BE2C (cell line): ENCODE measurements at regions not wholly inside any gene's neighbourhood (a gene's known extent, or its start where the extent isn't known, plus 50 kb on each side); places are given as distances from the start of the nearest gene placed in this dataset.
"Not testable (repeated sequence)": the region's sequence is repeated elsewhere in the genome, so short reads cannot be mapped to it uniquely, and the experiment has no call there.

Source experiments
- DNase-seq: peaks from one replicate; pipeline ENCODE4 v3.0.0-alpha.2; 2020
- H3K27me3 ChIP-seq: fragments of 250-450 bp; sonication (Bioruptor Pico); 2 replicates; pipeline ENCODE4 v1.5.1; 2020; ENCODE audit warnings: mild to moderate bottlenecking
- H3K36me3 ChIP-seq: fragments of 250-450 bp; sonication (Bioruptor Pico); 2 replicates; pipeline ENCODE4 v1.5.1; 2020; ENCODE audit warnings: mild to moderate bottlenecking
- H3K4me1 ChIP-seq: fragments of 250-450 bp; sonication (Bioruptor Pico); 2 replicates; pipeline ENCODE4 v1.5.1; 2020
- H3K4me3 ChIP-seq: 2 replicates; pipeline ENCODE4 v1.5.1; 2011; ENCODE audit warnings: low read depth, low read length
- H3K9me3 ChIP-seq: fragments of 250-450 bp; sonication (Bioruptor Pico); 2 replicates; pipeline ENCODE4 v1.5.1; 2020
- CTCF ChIP-seq: IDR thresholded peaks from 2 replicates; pipeline ENCODE4 v1.5.1; 2012; ENCODE audit warnings: mild to moderate bottlenecking, low read depth, low read length

- Histone ChIP-seq H3K9me3 (no peaks in the 10 kb centered on the region), H3K4me1 (no peaks in the 10 kb centered on the region), H3K4me3 (no peak overlapping the region)
These were observed 114.3 kb upstream of the PCED1B start for GRCh38 chr12:46965137-46965536.

GRCh38 chr12:46965880-46966279 is 113.5 kb upstream of the PCED1B start:
- Histone ChIP-seq H3K36me3 (no peaks in the 10 kb centered on the region), H3K27me3 (no peaks in the 10 kb centered on the region), H3K9me3 (no peaks in the 10 kb centered on the region), H3K4me3 (no peak overlapping the region), H3K4me1 (no peaks in the 10 kb centered on the region)
- no peak for TF ChIP-seq CTCF
- DNase-seq = no peak

More at GRCh38 chr12:46965137-46965536, 114.3 kb upstream of the PCED1B start:
- Histone ChIP-seq H3K36me3 (no peaks in the 10 kb centered on the region), H3K27me3 (no peaks in the 10 kb centered on the region)
- no peak for TF ChIP-seq CTCF
- DNase-seq = no peak

GRCh38 chr12:46970636-46971035 is 108.8 kb upstream of the PCED1B start:
- Histone ChIP-seq H3K36me3 (no peaks in the 10 kb centered on the region), H3K4me1 (no peaks in the 10 kb centered on the region), H3K4me3 (no peak overlapping the region), H3K9me3 (no peaks in the 10 kb centered on the region), H3K27me3 (no peaks in the 10 kb centered on the region)
- TF ChIP-seq CTCF = no peak
- DNase-seq = no peak

GRCh38 chr12:46973937-46974336 is 105.5 kb upstream of the PCED1B start:
- not testable (repeated sequence) for H3K27me3 ChIP-seq

GRCh38 chr12:46977871-46978375 is 101.5 kb upstream of the PCED1B start:
- DNase-seq = no peak
- no peaks in the 10 kb centered on the region for H3K4me1 ChIP-seq
- H3K27me3 ChIP-seq = no peaks in the 10 kb centered on the region

More at GRCh38 chr12:46973937-46974336, 105.5 kb upstream of the PCED1B start:
- H3K4me3 ChIP-seq, H3K9me3 ChIP-seq, H3K4me1 ChIP-seq, DNase-seq, H3K36me3 ChIP-seq: not testable (repeated sequence)

GRCh38 chr12:46981622-46982021 is 97.8 kb upstream of the PCED1B start:
- TF ChIP-seq CTCF = no peak

More at GRCh38 chr12:46977871-46978375, 101.5 kb upstream of the PCED1B start:
- H3K36me3 ChIP-seq = no peaks in the 10 kb centered on the region
- H3K4me3 ChIP-seq = no peak overlapping the region
- H3K9me3 ChIP-seq = no peaks in the 10 kb centered on the region
- TF ChIP-seq CTCF = no peak

More at GRCh38 chr12:46981622-46982021, 97.8 kb upstream of the PCED1B start:
- Histone ChIP-seq H3K9me3 (no peaks in the 10 kb centered on the region), H3K36me3 (no peaks in the 10 kb centered on the region), H3K4me1 (no peaks in the 10 kb centered on the region), H3K27me3 (no peaks in the 10 kb centered on the region), H3K4me3 (no peak overlapping the region)
- DNase-seq = no peak
